NCI-H1436 treated with DMSO at 0.1 percent for 48 hours (cell line): ENCODE measurements at regions not wholly inside any gene's neighbourhood (a gene's known extent, or its start where the extent isn't known, plus 50 kb on each side); places are given as distances from the start of the nearest gene placed in this dataset.
A peak's percentile ranks its signal among the peaks of the same experiment; 100 is the strongest.
"Not testable (repeated sequence)": the region's sequence is repeated elsewhere in the genome, so short reads cannot be mapped to it uniquely, and the experiment has no call there.

Experiments used
- DNase-seq: peaks from one replicate; lab custom pipeline; 2025; lab: John Stamatoyannopoulos, UW

GRCh38 chr6:99141906-99142305 lies 194.2 kb upstream of the FBXL4 start:
- not testable (repeated sequence) for DNase-seq

- DNase-seq, result no peak
These were observed 190.7 kb upstream of the FBXL4 start for GRCh38 chr6:99138445-99138844.

DNA sequence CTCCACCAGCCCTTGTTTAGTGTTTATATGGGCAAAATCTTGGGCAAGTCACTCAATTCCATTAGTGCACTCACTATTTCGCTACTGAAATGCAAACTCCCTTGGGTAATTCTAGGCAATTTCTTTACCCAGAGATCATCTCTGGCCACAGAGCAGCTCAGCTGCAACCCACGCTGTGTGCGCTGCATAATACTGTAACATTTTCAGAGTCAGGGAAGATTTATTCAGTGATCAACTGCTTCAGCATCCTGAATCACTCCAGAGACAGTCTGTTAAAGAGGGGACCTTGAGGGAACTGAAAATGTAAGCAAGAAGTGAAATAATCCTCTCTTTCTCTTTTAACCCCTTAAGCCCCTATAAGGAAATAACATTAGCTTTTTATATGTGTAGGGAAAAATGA lies 189.6 kb upstream of the FBXL4 start:
- DNase-seq, result no peak

DNA sequence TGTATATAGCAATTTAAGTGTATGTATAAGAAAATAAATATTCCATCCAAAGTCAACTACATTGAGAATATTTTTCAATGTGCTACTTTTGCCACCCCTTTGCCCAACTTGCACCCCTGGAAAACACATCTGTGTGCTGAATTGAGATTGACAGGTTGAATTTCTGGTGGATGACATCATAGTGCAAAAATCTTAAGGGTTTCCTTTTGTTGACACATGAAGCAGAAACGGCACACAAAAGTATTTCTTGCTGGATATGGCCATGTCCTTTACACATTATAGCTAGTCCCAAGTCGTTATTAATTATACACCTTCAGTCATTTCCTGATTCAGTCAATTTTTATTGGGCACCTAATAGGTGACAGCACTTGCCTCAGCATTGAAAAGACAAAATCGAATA lies 188.7 kb upstream of the FBXL4 start:
- DNase-seq, result no peak

DNA sequence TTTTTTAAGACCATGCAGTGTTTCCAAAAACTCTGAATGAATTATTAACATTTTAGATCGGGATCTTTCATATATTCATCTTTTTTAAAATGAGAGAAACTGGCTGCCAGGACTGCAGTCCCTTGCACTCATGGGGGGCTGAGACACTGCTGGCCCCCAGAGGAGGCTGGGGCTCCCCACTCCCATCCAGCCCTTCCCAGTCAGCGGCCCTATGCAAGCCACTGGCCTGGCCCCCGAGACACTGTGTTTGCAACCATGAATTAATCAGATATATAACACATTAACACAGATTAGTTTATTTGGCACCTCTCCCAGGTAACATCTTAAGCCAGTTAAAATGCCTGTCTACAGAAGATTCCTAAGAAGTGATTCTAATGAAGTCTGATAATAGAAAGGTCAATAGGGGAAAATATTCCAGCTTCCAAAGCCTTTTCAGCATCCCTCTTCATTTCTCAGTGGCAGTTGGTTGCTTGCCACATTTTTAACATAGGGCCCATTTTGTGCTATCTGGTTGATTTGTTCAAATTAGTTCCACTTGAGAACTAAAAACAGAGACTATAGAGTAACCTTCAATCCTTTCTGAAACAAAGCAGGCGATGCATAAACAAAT lies 184.4 kb upstream of the FBXL4 start:
- DNase-seq, result no peak

- no peak for DNase-seq
These were observed 183.4 kb upstream of the FBXL4 start for GRCh38 chr6:99130897-99131873.

DNA sequence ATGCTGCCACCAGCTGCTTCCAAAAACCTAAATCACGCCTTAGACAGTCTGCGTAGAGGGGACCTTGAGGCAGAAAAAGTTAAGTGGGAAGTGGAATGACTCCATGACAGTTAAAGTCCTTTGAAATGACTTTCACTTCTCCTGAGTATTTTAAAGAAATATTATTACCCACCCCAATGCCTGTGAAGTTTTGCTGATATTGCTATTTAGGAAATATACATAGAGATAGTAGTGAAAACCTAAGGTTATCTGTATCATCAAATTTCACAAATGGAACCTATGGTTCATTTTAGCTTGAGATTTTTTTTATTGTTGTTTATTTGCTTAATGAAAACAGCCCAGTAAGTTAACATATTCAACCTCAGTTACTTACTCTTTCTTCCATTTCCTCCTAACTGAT lies 182.1 kb upstream of the FBXL4 start:
- DNase-seq, result no peak

- DNase-seq, result no peak
These were observed 174.0 kb upstream of the FBXL4 start for GRCh38 chr6:99121748-99122147.

GRCh38 chr6:99120641-99121040 lies 172.9 kb upstream of the FBXL4 start:
- no peak for DNase-seq

DNA sequence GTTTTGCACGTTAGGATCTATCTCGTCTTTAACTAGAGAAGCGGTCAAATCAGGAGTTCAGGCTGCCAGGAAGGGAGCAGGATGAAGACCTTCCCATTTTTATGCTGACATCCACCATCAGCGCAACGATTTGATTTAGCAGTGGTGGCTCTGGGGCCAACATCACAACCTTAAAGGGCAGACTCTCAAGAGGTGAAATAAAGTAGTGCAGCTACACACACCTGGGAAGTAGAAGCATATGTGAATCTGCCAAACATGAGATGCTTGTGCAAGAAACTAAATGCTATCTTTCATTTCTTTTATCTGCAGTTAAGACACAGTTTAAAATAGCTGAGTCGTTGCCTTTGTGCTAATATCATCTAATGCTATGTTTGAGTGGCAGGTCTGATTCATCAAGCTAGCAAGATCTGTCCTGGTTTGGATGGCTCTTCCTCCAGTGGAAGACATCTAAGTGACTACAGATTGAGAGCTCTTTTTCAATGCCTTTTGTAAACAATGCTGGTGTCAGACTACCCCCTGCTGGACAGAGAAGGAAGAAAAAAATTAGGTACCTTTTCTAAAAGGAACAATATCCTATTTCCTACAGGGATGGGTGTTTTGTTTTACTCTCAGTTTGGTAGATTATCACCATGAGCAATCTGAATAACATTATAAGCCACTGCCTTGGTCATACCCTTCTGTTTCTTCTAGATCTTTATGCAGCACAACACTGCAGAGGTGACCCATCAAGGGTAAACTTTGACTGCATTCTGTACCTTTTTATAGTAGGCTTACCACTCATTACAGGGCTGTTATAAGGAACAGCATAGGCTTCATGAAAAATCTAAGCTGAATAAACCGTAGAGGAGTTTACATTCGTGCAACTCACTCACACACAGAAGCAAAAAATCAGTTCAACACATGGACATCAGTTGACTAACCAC lies 171.6 kb upstream of the FBXL4 start:
- DNase-seq, result peak; percentile 33

DNA sequence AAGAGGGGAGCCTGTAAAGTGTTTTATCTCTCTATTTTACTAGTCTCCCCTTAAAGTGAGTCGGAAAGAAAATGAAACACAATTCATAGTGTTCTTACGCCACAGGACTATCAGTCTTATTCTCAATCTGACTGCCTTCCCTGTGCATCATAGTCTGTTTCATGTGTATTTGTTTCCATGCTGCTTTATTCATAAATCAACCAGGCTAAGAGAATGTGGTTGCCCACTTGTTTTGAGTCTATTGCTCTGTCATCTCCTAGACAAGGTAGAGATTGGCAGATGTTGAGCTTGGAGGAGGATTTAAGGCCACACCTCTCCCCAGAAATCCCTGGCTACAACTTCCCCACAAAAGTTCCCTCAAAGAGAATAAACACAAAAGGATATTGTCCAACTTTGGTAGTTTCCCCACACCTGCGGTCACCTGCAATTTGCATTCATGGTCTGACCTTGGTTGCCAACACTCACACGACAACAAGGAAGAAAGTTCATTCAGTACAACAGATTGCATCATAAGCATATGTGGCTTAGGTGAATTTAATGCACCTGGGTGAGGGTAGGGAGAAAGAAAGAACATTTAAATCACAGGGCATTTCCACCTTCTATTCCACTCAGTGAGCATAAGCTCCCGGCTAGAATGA lies 167.1 kb upstream of the FBXL4 start:
- DNase-seq, result no peak

DNA sequence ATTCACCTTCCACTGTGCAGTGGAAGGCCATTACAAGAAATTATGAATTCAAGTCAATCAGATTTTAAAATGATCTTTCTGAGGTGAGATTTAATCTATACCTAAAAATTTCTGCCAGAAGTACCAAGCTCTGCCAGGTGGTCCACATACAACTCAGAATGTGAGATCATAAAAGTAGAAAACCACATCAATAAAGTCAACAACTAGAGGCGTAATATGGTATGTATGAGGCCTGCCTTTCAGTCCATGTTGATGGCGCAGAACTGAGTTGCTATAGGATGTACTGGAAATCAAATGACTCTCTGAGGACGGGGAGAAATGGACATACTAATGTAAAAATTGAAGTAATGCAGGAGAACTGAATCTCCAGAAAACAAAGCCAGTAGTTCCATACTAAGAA lies 163.8 kb upstream of the FBXL4 start:
- DNase-seq, result no peak

GRCh38 chr6:99110029-99110428 lies 162.3 kb upstream of the FBXL4 start:
- DNase-seq, result no peak

DNA sequence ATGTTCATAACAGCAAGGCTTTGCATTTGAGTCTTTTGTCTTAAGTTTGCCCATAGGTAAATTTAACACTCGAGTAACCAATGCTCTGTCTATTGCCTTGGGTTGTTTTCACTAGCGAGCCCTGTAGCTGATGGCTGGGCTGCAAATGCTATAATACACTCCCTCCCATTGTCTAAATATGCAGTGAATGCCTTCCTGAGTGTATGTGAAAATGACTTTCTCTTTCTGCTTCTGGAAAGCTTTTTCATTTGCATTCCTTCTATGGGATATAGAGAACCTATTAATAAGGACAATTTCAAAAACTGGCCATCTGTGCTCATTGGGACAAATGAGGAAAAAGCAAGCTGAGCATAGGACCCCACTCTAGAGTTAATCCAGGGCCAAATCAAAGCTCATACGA lies 156.5 kb upstream of the FBXL4 start:
- no peak for DNase-seq

GRCh38 chr6:99099243-99099642 lies 151.5 kb upstream of the FBXL4 start:
- DNase-seq, result no peak

DNA sequence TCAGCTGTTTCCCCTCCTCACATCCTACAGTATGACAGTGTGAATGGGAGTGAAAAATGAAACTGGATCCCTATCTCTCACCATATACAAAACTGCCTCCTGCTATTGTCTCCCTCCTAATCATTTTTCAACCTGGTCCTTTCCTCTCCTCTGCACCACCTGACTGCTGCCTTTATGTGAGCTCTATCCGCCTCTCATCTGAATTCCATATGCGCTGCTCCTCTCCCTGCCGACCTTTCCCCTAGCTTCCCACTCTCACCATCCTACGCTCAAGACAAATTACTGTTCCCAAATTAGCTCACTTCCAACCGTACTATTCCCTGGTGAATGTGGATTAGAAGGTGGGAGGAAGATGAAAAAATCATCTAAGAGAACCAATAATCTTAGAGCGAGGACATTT lies 148.4 kb upstream of the FBXL4 start:
- no peak for DNase-seq

GRCh38 chr6:99093456-99094190 lies 145.9 kb upstream of the FBXL4 start:
- no peak for DNase-seq

- no peak for DNase-seq
These were observed 144.7 kb upstream of the FBXL4 start for GRCh38 chr6:99092461-99092860.

- no peak for DNase-seq
These were observed 144.2 kb upstream of the FBXL4 start for GRCh38 chr6:99091985-99092384.

- DNase-seq, result no peak
These were observed 132.4 kb upstream of the FBXL4 start for GRCh38 chr6:99080191-99080590.

- DNase-seq, result no peak
These were observed 131.3 kb upstream of the FBXL4 start for GRCh38 chr6:99079058-99079457.
